ENCODE measurements at regions not wholly inside any gene's neighbourhood (a gene's known extent, or its start where the extent isn't known, plus 50 kb on each side); places are given as distances from the start of the nearest gene placed in this dataset.

DNA sequence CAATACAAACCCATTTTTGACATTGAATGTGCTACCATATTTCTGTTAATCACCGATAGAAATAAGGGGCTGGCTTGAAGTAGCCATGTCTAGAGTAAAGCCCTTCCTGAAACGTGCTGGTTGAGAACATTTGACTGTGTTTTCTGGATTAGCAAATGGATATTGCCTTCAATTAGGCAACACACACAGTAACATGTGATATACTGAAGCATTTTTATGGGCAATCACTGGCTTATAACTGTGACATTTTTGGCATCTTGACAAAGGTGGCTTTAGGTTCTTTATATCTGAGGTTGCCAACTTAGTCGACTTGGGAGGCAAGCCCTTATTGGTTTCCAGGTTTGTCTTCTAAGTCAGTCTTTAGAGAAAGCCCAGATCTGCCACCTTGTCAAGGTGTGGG lies 292.9 kb downstream of the BTBD3 start:
- H3K4me1 ChIP-seq: no peaks in the 10 kb centered on the region
- no peak for ATAC-seq
- no peaks in the 10 kb centered on the region for H3K36me3 ChIP-seq (replicated peaks in 1 of 2; ENCODE audit: insufficient read depth in 1 of 2, low read depth in 2 of 2)
- TF ChIP-seq, protein P1, sequence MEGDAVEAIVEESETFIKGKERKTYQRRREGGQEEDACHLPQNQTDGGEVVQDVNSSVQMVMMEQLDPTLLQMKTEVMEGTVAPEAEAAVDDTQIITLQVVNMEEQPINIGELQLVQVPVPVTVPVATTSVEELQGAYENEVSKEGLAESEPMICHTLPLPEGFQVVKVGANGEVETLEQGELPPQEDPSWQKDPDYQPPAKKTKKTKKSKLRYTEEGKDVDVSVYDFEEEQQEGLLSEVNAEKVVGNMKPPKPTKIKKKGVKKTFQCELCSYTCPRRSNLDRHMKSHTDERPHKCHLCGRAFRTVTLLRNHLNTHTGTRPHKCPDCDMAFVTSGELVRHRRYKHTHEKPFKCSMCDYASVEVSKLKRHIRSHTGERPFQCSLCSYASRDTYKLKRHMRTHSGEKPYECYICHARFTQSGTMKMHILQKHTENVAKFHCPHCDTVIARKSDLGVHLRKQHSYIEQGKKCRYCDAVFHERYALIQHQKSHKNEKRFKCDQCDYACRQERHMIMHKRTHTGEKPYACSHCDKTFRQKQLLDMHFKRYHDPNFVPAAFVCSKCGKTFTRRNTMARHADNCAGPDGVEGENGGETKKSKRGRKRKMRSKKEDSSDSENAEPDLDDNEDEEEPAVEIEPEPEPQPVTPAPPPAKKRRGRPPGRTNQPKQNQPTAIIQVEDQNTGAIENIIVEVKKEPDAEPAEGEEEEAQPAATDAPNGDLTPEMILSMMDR (IDR thresholded peaks at IDR 0.05): no peak
- TF ChIP-seq POLR2A (IDR thresholded peaks at IDR 0.05): no peak
- WGBS, 2 donors: 73 to 76% methylated on average over 3 of the region's 3 CpGs
- no peaks in the 10 kb centered on the region for H3K9me3 ChIP-seq
- H3K27ac ChIP-seq: no peak overlapping the region
- H3K27me3 ChIP-seq: no peaks in the 10 kb centered on the region
- intact Hi-C loops (cut with DNase I): loop anchor here (10.0 kb wide), 1 partner anchor 196 kb away; no protein-coding TSS in a partner anchor
- no peak for DNase-seq
- no peak overlapping the region for H3K4me3 ChIP-seq

DNA sequence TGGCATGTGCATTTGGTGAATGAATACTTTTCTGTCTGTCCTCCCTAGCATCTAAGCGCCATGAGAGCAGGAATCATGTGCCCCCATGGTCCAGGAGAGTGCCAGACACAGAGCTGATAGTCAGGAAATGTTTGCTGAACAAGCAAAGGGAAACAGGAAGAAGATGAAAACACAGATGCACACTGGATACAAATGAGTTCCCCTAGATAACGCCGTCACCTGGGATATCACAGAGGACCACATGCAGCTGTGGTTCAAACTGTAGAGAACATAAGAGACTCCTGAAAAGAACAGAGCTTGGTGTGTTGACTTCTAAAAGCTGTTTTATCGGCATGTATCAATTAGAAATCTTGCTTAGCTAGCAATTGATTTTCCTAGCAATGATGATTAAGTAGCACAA lies 293.7 kb downstream of the BTBD3 start:
- Histone ChIP-seq H3K27ac (no peak overlapping the region), H3K4me3 (no peak overlapping the region), H3K4me1 (no peaks in the 10 kb centered on the region), H3K36me3 (replicated peaks in 1 of 2; ENCODE audit: insufficient read depth in 1 of 2, low read depth in 2 of 2) (no peaks in the 10 kb centered on the region), H3K9me3 (no peaks in the 10 kb centered on the region), H3K27me3 (no peaks in the 10 kb centered on the region)
- no peak for TF ChIP-seq POLR2A (IDR thresholded peaks at IDR 0.05)
- TF ChIP-seq, protein P1 (IDR thresholded peaks at IDR 0.05): no peak
- intact Hi-C loops (cut with DNase I): loop anchor here (10.0 kb wide), 1 partner anchor 197 kb away; no protein-coding TSS in a partner anchor
- WGBS, 2 donors: 44 to 66% methylated on average over 4 of the region's 4 CpGs
- DNase-seq (no peak), ATAC-seq (no peak)

DNA sequence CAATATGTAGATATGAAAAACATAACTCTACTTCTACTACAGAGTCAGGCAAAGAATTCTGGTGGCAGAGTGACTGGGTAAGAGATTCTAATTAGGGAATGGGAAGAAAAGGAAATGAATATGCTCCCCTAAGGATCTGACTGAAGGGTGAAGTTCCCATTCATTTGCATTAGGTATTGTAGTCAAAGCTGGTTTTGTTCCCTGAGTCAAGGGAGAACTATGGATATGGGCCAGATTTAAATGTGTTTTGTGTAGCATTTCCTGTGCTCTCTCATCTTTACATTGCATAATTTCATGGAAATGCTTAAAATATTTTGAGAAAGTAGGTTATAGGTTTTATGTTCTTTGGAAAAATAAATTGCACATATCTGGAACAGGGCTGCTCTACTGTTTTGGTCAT lies 299.7 kb downstream of the BTBD3 start:
- Histone ChIP-seq H3K9me3 (no peaks in the 10 kb centered on the region), H3K27me3 (no peaks in the 10 kb centered on the region), H3K36me3 (replicated peaks in 1 of 2; ENCODE audit: insufficient read depth in 1 of 2, low read depth in 2 of 2) (no peaks in the 10 kb centered on the region), H3K4me1 (no peaks in the 10 kb centered on the region), H3K27ac (no peak overlapping the region), H3K4me3 (no peak overlapping the region)
- ATAC-seq (no peak), DNase-seq (no peak)
- TF ChIP-seq, protein P1 (IDR thresholded peaks at IDR 0.05): no peak
- no peak for TF ChIP-seq POLR2A (IDR thresholded peaks at IDR 0.05)
- intact Hi-C loops (cut with DNase I): loop anchor here (10.0 kb wide), 1 partner anchor 203 kb away; no protein-coding TSS in a partner anchor

- no peak for DNase-seq
These were observed 302.1 kb downstream of the BTBD3 start for GRCh38 chr20:12219798-12220197.

GRCh38 chr20:12223057-12223456 lies 305.4 kb downstream of the BTBD3 start:
- Histone ChIP-seq H3K36me3 (replicated peaks in 1 of 2; ENCODE audit: insufficient read depth in 1 of 2, low read depth in 2 of 2) (no peaks in the 10 kb centered on the region), H3K9me3 (no peaks in the 10 kb centered on the region), H3K4me3 (no peak overlapping the region), H3K27me3 (no peaks in the 10 kb centered on the region), H3K4me1 (no peaks in the 10 kb centered on the region), H3K27ac (no peak overlapping the region)
- no peak for TF ChIP-seq POLR2A (IDR thresholded peaks at IDR 0.05)
- TF ChIP-seq, protein P1 (IDR thresholded peaks at IDR 0.05): no peak
- 65% methylated on average over 2 of the region's 2 CpGs for WGBS, 2 donors
- no peak for ATAC-seq
- no peak for DNase-seq
- intact Hi-C loops (cut with DNase I): no loop called here

More at GRCh38 chr20:12219798-12220197, 302.1 kb downstream of the BTBD3 start:
- no peak overlapping the region for H3K27ac ChIP-seq
- no peaks in the 10 kb centered on the region for H3K4me1 ChIP-seq
- no peak overlapping the region for H3K4me3 ChIP-seq
- no peaks in the 10 kb centered on the region for H3K9me3 ChIP-seq
- ATAC-seq: no peak
- no peak for TF ChIP-seq POLR2A (IDR thresholded peaks at IDR 0.05)
- TF ChIP-seq, protein P1 (IDR thresholded peaks at IDR 0.05): no peak
- intact Hi-C loops (cut with DNase I): loop anchor here (10.0 kb wide), 1 partner anchor 205 kb away; no protein-coding TSS in a partner anchor
- no peaks in the 10 kb centered on the region for H3K36me3 ChIP-seq (replicated peaks in 1 of 2; ENCODE audit: insufficient read depth in 1 of 2, low read depth in 2 of 2)
- 54 to 68% methylated on average over 2 of the region's 2 CpGs for WGBS, 2 donors
- H3K27me3 ChIP-seq: no peaks in the 10 kb centered on the region

Measured in body of pancreas (tissue), 4 donors.